ENCODE measurements at regions not wholly inside any gene's neighbourhood (a gene's known extent, or its start where the extent isn't known, plus 50 kb on each side); places are given as distances from the start of the nearest gene placed in this dataset.

DNA sequence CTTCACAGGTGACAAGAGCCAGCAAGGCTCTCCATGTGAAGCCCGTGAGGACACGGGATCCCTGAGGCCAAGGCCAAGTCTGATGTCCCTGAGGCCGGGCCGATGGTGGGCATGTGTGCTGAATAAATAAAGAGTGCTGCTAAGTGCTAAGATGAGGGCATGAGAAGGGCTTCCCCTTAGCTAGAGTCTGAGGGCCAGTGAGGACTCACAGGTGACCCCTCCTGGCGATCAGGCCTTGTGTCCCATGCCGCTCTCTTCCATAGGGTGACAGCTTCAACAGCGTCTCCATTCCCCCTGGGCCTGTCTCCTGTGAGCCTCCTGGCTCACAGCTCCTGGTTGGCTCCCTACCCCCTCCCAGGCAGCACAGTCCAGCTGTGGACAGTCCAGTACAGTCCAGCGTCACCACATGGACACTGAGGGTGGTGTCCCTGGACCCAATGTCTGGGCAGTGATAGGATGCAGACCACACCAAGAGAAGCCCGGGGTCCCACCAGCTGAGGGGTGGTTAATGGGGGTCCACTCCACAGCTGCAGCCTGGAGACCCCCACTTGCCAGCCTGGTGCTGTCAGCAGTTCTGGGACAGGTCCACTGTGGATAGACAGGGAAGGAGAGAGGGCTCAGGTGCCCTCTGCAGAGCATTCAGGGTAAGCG is 1033.2 kb downstream of the TBC1D22A start:
- H3K4me3 ChIP-seq (ENCODE audit: low read depth, low read length) = no peak overlapping the region
- TF ChIP-seq, protein P1, sequence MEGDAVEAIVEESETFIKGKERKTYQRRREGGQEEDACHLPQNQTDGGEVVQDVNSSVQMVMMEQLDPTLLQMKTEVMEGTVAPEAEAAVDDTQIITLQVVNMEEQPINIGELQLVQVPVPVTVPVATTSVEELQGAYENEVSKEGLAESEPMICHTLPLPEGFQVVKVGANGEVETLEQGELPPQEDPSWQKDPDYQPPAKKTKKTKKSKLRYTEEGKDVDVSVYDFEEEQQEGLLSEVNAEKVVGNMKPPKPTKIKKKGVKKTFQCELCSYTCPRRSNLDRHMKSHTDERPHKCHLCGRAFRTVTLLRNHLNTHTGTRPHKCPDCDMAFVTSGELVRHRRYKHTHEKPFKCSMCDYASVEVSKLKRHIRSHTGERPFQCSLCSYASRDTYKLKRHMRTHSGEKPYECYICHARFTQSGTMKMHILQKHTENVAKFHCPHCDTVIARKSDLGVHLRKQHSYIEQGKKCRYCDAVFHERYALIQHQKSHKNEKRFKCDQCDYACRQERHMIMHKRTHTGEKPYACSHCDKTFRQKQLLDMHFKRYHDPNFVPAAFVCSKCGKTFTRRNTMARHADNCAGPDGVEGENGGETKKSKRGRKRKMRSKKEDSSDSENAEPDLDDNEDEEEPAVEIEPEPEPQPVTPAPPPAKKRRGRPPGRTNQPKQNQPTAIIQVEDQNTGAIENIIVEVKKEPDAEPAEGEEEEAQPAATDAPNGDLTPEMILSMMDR (IDR thresholded peaks at IDR 0.05; ENCODE audit: control insufficient read depth, extremely low read depth, insufficient read depth) = no peak
- DNase-seq (ENCODE audit: low read depth) = no peak

DNA sequence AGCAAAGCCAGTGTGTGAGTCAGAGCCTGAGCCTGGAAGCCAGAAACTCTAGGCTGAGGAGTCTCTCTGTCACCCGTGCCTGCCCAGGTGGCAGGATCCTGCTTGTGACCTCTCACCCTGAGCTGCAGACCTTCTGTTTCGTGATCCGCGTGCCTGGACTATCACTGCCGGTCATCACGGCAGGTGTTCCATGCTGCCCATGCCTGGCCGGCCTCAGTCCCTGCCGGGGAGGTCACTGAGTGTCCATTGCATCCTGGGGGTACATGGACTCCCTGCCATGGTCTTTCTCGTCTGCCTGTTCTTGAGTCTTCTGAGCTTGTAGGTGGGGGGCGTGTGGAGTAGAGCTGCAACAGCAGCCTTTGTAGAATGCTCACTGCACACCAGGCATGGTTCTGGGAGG is 1032.4 kb downstream of the TBC1D22A start:
- no peak for DNase-seq (ENCODE audit: low read depth)
- TF ChIP-seq, protein P1 (IDR thresholded peaks at IDR 0.05; ENCODE audit: control insufficient read depth, extremely low read depth, insufficient read depth) = no peak
- H3K4me3 ChIP-seq (ENCODE audit: low read depth, low read length) = no peak overlapping the region

DNA sequence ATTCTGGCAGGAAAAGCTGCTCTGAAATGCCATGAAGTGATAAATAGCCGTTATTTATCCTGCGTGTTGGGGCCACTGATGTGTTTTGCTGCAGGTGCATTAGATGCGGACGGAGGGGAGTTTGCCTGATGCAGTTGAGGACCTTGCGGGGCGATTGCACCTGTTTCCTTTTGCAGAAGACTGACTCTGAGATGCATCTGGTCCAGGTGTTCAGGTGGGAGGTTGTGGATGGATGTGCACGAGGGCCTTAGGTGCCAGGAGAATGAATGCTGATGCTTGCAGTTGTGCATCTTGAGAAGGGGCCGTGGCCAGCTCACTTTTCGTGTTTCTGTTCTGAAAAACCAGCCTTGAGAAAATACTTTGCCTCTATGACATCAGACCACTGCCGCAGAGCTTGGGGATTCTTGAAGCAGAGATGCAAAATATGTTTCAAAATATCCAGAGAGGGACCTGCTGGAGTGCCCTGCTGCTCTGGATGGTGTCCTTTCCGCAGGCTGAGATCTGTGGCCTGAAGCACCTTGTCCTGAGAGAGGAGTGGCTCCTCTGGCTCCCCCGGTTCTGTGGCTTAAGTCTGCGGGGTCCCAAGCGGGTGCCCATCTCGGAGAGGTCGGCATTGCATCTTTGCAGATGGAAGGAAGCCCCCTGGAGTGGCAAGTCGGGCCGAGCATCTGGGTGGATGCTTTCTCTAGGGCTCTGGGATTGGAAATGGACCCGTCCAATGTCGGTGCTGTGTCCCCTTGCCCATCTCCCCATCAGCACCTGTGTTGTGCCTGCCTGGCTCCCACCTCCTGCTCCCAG is 1031.1 kb downstream of the TBC1D22A start:
- no peak for DNase-seq (ENCODE audit: low read depth)
- TF ChIP-seq, protein P1 (IDR thresholded peaks at IDR 0.05; ENCODE audit: control insufficient read depth, extremely low read depth, insufficient read depth) = no peak
- H3K4me3 ChIP-seq (ENCODE audit: low read depth, low read length) = no peak overlapping the region

GRCh38 chr22:47789171-47789570 is 1026.7 kb downstream of the TBC1D22A start:
- DNase-seq (ENCODE audit: low read depth) = no peak
- TF ChIP-seq, protein P1 (IDR thresholded peaks at IDR 0.05; ENCODE audit: control insufficient read depth, extremely low read depth, insufficient read depth) = no peak

DNA sequence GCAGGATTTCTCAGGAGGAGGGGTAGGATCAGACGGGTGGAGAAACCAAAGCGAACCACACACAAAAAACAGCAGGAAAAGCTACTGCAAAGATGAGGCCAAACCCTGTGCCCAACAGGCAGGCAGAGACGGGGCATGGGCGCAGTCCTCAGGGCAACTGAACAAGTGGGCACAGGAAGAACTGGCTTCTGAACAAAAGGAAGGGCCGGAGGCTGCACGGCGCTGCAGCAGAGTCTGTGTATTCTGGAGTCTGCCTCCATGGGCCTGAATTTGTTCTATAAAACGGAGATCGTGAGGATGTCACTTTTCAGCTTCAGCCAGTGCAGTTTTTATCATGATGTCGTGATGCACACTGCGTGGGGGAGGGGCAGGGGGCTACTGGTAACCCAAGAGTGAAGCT is 1026.0 kb downstream of the TBC1D22A start:
- no peak overlapping the region for H3K4me3 ChIP-seq (ENCODE audit: low read depth, low read length)
- TF ChIP-seq, protein P1 (IDR thresholded peaks at IDR 0.05; ENCODE audit: control insufficient read depth, extremely low read depth, insufficient read depth) = no peak
- no peak for DNase-seq (ENCODE audit: low read depth)

More at GRCh38 chr22:47789171-47789570, 1026.7 kb downstream of the TBC1D22A start:
- no peak overlapping the region for H3K4me3 ChIP-seq (ENCODE audit: low read depth, low read length)

DNA sequence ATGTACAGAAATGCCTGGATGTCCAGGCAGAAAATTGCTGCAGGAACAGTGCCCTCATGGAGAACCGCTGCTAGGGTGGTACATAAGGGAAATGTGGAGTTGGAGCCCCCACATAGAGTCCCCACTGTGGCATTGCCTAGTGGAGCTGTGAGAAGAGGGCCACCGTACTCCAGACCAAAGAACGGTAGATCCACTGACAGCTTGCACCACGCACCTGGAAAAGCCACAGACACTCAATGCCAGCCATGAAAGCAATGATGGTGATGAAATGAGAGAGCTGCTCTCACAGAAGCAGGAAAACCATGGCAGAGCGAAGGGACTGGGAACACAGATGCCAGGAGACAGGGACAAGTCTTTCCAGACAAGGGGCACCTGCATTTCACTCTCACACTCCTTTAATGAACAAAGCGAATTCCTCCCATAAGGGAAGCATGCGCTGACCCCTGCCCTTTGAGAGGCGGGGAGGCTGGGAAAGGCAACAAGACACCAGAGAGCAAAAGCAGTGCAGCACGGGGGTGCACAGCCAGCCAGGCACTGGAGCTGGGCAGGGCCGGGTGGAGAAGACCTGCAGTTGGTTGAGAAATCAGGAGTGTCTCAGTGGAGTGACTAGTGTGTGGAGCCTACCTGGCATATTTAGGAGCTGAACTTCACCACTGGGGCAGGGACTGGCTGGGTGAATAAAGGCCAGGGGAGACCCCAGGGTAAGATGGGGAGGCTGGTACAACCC is 1025.2 kb downstream of the TBC1D22A start:
- TF ChIP-seq, protein P1 (IDR thresholded peaks at IDR 0.05; ENCODE audit: control insufficient read depth, extremely low read depth, insufficient read depth) = no peak

More for the DNA sequence above, 1025.2 kb downstream of the TBC1D22A start:
- H3K4me3 ChIP-seq (ENCODE audit: low read depth, low read length) = no peak overlapping the region
- DNase-seq (ENCODE audit: low read depth) = no peak
